HCT116 (cell line): ENCODE measurements at regions not wholly inside any gene's neighbourhood (a gene's known extent, or its start where the extent isn't known, plus 50 kb on each side); places are given as distances from the start of the nearest gene placed in this dataset.

Experiments
- ATF3 ChIP-seq: IDR thresholded peaks from 2 replicates; pipeline ENCODE4 v1.6.1; 2012
- CEBPB ChIP-seq: IDR thresholded peaks from 2 replicates; pipeline ENCODE4 v1.6.1; 2012; ENCODE audit warnings: low read depth
- CTCF ChIP-seq, 3 experiments: fragments of 200-600 bp in 1 of 3; sonication (generic) in 1 of 3; IDR thresholded peaks in 2 of 3; conservative IDR thresholded peaks in 1 of 3; 2 replicates each; pipeline ENCODE4 v1.5.1; 2012 to 2017; ENCODE audit warnings: low read depth in 2 of 3, low read length in 2 of 3, antibody characterized with exemption in 1 of 3, borderline replicate concordance in 1 of 3, control low read depth in 1 of 3, mild to moderate bottlenecking in 1 of 3, mixed read lengths in 1 of 3, mixed run types in 1 of 3, moderate library complexity in 1 of 3; ENCODE audit not compliant: insufficient read depth in 1 of 3
- EGR1 ChIP-seq: IDR thresholded peaks from 2 replicates; pipeline ENCODE4 v1.6.1; 2012; ENCODE audit warnings: low read depth
- EZH2 ChIP-seq: fragments of 200-600 bp; sonication (generic); IDR thresholded peaks from 2 replicates; pipeline ENCODE4 v1.6.1; 2017; ENCODE audit warnings: antibody characterized with exemption, mixed run types
- EZH2phosphoT487 ChIP-seq: fragments of 200-600 bp; IDR thresholded peaks from 2 replicates; pipeline ENCODE4 v1.6.1; 2018; ENCODE audit warnings: antibody characterized with exemption, borderline replicate concordance
- JUND ChIP-seq: IDR thresholded peaks from 2 replicates; pipeline ENCODE4 v1.6.1; 2012
- POLR2A ChIP-seq: IDR thresholded peaks from 2 replicates; pipeline ENCODE4 v1.7.0; 2011; ENCODE audit warnings: borderline replicate concordance; ENCODE audit not compliant: insufficient read depth, insufficient read length; ENCODE audit errors: extremely low read depth
- POLR2AphosphoS5 ChIP-seq: IDR thresholded peaks from 2 replicates; pipeline ENCODE4 v1.6.1; 2011; ENCODE audit warnings: mild to moderate bottlenecking, low read depth, low read length, moderate library complexity
- RAD21 ChIP-seq: IDR thresholded peaks from 2 replicates; pipeline ENCODE4 v1.6.1; 2012; ENCODE audit warnings: low read depth, mild to moderate bottlenecking
- SRF ChIP-seq: IDR thresholded peaks from 2 replicates; pipeline ENCODE4 v1.6.1; 2012; ENCODE audit warnings: low read depth
- TCF7L2 ChIP-seq: IDR thresholded peaks from 2 replicates; pipeline ENCODE4 v1.7.0; 2011; ENCODE audit warnings: borderline replicate concordance, inconsistent platforms; ENCODE audit not compliant: insufficient read depth, insufficient read length; ENCODE audit errors: extremely low read depth
- ZNF274 ChIP-seq: fragments of 200-500 bp; sonication (Bioruptor generic); IDR thresholded peaks from 2 replicates; pipeline ENCODE4 v1.6.1; 2014; ENCODE audit warnings: mild to moderate bottlenecking, low read depth, low read length, inconsistent platforms

- TF ChIP-seq EGR1 (no peak), CTCF (IDR thresholded peaks at IDR 0.05 in 2 of 3, conservative IDR thresholded peaks at IDR 0.05 in 1 of 3; ENCODE audit: borderline replicate concordance in 1 of 3, insufficient read depth in 1 of 3, low read depth in 2 of 3, low read length in 2 of 3) (peak; percentile 60 to 98 (median 69)), POLR2AphosphoS5 (no peak), TCF7L2 (no peak), ZNF274 (no peak), EZH2 (no peak), JUND (no peak), RAD21 (peak; percentile 88), POLR2A (no peak), EZH2phosphoT487 (no peak), ATF3 (no peak), CEBPB (no peak), SRF (no peak)
Observed at GRCh38 chr17:6279659-6280058, 155.3 kb downstream of the AIPL1 start.
